ELR (cell line): ENCODE measurements at regions not wholly inside any gene's neighbourhood (a gene's known extent, or its start where the extent isn't known, plus 50 kb on each side); places are given as distances from the start of the nearest gene placed in this dataset.
"Not testable (repeated sequence)": the region's sequence is repeated elsewhere in the genome, so short reads cannot be mapped to it uniquely, and the experiment has no call there.

ENCODE experiments used
- DNase-seq: peaks from one replicate; pipeline ENCODE4 v3.0.0-alpha.2; 2015; ENCODE audit warnings: low read depth

- DNase-seq, result no peak
These were observed 115.2 kb upstream of the IFNE start for GRCh38 chr9:21597284-21597683.

DNA sequence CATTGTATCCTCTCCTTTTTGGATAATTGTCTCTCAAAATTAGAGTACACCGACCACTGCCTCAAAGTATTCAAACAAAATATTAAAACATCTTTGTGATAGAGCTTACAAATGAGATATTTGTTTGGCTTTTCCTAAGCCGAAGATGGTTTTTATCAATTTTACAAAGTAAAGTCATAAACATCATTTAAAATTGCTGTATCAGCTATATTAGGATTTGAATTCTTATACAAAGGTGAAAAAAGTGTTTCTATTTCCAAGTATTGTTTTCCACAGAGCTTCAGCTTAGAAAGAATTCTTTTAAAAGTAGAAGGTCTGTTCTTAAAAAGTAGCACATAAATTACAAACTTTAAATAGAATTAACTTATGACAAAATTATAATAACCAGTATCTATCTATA is 116.6 kb upstream of the IFNE start:
- DNase-seq, result no peak

DNA sequence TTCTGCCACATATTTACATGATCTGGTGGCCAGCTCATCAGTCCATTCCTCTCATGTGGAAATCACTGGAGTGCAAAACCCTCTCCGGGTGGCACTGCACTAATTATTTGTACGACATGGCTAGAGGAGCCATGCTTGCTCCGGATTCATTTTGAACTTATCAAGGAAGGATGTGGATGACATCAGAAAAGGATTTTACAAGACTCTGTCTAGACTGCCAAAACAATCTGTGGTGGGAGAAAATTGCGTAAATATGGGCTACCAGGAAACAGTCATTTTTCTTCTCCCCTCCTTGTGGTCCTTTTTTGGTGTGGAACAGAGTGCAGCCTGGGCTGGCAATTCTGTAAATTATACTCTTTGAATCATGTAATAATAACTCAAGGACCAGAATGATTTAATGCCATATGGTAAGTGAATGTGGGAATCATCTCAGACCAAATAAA is 123.4 kb upstream of the IFNE start:
- DNase-seq, result peak; percentile 61

- DNase-seq, result peak; percentile 53
These were observed 125.5 kb upstream of the IFNE start for GRCh38 chr9:21607576-21607975.

DNA sequence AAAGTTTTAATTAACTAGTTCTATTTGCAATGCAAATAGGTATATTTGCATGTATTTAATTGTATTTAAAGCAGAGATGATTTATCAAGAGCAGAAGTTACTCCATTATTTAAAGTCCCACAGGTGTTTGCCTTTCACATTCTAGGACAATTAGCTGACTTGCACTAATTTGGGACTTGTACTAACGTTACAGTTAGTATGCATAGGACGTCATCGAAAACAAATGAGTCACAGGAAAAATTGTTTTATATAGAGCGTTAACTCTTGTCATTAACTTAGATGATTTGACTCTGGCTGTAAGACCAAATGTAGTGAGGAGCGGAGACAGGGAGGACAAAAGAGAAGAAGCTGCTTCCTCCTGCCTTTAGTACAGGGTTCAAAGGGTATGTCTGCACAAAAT is 126.1 kb upstream of the IFNE start:
- no peak for DNase-seq

DNA sequence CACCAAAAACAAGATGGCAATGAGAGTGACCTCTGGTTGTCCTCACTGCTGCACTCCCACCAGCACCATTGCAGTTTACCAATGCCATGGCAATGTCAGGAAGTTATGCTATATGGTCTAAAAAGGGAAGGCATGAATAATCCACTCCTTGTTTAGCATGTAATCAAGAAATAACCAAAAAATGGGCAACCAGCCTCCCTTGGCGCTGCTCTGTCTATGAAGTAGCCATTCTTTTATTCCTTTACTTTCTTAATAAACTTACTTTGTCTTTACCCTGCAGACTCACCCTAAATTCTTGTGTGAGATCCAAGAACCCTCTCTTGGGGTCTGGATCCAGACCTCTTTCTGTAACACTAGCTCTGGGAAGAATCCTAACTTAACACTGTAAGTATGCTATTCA is 127.4 kb upstream of the IFNE start:
- no peak for DNase-seq

DNA sequence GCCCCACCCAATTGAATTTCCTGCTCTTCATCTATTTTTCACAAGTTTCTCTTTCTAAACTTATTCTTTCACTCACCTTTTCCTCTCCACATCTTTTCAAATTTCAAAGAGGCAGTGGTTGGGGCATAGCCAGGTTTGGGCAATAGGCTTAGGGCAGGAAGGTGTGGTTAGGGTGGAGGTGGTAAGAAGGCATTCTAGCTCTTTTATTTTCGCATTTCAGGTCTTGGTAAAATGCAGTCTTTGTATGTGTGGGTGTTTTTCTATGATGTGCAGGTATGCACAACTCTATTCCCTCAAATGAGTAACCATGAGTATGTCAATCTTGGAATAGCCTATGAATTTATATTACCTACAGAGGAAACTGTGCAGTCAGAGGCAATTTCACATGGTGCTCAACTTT is 129.8 kb upstream of the IFNE start:
- DNase-seq, result no peak

GRCh38 chr9:21615018-21615417 is 132.9 kb upstream of the IFNE start:
- DNase-seq, result no peak

GRCh38 chr9:21615446-21615845 is 133.3 kb upstream of the IFNE start:
- no peak for DNase-seq

DNA sequence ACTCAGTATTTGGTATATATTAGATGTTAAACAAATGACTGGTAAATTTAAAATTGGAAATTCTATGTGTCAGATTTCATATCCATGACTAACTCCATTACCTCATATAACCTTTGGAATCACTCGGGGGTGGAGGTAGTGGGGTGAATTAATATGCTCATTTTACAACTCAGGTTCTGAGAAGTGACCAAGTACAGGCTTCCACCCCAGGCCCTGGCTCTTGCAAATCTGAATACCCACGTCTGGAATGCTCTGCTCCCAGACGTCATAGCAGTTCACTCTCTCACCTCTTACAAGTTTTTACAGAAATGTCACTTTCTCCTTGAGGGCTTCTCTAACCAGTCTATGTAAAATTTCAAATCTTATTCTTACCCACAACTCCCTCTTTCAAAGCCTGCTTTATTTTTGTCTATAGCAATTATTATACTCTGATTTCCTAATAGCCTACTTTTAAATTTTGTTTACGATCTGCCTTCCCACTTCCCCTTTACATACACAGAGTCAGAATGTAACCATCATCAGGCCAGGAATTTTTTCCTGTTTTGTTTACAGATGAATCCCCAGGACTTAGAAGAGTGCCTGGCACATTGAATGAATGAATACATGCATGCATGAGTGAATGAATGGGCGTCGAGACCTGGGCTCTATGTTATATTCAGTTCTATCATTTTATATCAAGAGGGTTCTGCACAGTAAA is 134.1 kb upstream of the IFNE start:
- peak; percentile 97 for DNase-seq

GRCh38 chr9:21624675-21625644 is 142.8 kb upstream of the IFNE start:
- DNase-seq, result no peak

DNA sequence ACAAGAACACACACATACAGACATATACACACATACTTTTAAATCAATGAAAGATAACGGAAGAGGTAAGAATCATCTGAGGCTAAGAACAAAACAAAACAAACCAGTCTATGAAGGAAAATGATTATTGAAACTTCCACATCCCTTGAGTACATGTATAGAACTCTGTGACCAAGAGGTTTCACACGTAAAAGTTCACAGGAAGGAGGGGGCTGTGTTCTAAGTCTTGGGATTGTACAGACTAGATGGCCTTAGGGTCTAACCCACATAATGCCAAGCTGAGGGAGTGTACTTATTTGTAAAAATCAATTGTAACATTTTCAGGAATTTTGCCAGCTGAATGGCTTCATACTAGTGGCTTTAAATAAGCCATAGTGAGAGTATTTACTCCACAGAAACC is 144.4 kb upstream of the IFNE start:
- no peak for DNase-seq

DNA sequence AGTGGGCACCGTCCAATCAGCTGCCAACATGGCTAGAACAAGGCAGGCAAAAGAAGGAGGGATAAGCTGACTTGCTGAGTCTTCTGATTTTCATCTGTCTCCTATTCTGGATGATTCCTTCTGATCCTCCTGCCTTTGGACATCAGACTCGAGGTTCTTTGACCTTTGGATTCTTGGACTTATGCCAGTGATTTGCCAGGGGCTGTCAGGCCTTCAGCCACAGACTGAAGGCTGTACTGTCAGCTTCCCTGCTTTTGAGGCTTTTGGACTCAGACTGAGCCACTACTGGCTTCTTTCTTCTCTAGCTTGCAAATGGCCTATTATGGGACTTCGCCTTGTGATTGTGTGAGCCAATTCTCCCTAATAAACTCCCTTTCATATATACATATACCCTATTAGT is 146.8 kb upstream of the IFNE start:
- not testable (repeated sequence) for DNase-seq

DNA sequence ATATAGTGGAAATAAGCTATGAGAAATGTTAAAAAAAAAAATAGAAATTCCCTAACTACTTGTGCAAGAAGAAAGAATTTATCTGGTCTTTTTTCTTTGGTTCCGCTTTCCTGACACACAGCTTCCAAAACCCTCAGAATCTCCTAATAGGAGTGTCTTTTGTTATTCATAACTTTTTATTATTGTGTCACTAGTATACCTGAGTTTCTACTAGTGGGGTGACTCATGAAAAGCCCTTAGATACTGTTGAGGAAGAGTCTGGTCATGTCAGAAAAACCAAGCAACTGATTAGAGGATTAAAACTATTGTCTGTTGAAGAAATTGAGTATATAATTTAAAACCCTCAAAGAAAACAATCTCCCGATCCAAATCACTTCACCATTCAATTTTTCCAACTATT is 152.8 kb upstream of the IFNE start:
- DNase-seq, result no peak

DNA sequence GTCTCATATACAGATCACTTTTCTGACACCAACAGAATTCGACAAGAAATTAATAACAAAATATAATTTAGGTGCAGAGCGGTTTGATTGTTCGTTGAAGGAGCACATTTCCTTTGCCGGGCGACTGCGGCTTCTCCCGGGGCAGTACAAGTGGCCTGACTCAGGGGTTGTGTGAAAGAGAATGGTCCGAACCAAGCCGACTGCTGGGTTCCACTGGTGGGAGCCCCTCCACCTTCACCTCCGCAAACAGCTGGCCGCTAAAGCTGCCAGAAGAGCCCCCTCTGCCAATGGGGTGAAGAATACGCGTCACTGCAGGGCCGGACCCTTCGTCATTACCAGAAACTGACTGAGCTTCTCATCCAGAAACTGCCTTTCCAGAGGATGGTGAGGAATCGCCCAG is 156.0 kb upstream of the IFNE start:
- DNase-seq, result no peak

GRCh38 chr9:21653091-21653490 is 149.3 kb upstream of the MTAP start:
- DNase-seq, result peak; percentile 75

DNA sequence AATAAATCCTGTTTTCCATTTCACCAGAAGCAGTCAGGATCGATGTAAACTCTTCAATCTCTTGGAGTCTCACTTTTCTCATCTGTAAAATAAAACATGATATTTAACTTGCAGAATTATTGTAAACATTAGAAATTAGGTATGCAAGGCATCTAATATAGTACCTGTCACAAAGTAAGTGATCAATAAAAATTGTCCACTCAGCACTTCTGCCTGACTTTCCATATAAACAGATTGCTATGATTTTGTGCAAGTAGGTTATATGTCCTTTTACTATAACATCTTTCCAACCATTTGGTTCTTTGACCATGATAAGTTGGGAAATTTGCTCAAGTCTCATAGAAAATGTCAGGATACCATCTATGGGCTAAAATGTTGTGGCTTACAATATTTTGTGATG is 148.8 kb upstream of the MTAP start:
- DNase-seq, result no peak

DNA sequence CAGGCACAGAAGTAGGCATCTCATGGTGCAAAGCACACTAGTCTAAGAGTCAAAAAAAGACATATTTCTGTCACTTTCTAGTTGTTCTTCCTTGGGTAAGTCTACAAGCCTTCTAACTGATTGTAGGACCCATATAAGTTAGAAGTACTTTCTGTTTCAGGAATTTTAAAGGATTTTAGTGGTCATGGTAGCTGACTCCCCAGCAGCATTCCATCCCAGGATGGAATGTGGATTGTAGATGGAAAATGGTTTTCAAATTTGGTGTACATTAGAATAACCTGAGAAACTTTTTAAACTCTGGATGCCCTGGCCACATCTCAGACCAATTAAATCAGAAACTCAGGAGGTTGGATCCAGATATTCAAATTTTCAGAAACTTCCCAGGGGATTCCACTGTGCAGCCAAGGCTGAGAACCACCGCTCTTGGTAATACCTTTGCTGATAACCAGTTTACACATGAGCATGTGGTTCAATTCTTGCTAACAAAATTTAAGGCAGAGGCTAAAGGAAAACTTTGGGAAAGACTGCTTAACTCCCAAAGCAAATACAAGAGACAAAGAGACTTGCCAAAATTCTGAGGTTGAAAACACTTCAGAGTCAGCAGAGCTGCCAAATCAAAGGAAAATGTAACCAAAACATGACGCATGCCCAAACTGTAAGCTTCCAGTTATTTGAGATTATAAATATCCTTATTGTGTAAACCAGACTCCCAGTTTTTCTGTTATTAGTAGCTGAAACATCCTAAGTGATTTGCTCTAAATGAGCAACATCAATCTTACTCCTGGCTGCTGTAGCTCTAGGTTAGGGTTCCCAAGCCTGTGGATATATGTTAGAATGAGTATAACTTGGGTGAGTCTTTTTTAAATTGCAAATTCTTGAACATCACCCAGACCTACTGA is 145.4 kb upstream of the MTAP start:
- DNase-seq, result peak; percentile 43

- no peak for DNase-seq
These were observed 144.3 kb upstream of the MTAP start for GRCh38 chr9:21657966-21658667.

- no peak for DNase-seq
These were observed 141.5 kb upstream of the MTAP start for GRCh38 chr9:21660976-21661375.

DNA sequence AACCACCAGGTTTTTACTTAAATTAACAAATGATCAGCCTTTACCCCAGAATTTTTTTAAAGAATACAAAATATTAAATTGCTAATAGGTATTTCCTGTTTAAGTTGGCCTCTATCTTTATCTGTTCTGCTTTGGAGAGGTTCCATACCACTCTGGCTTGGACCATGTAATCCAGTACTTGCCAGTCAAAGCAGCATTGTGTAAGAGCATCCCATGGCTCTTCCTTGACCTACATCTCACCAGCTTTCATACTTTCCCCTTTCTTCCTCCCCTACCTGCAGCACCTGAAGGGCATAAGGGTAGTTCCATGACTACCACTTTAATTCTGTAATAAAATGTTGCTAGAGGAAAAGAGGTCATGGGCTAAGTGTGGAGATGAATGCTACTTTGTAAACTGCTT is 140.8 kb upstream of the MTAP start:
- DNase-seq, result no peak

DNA sequence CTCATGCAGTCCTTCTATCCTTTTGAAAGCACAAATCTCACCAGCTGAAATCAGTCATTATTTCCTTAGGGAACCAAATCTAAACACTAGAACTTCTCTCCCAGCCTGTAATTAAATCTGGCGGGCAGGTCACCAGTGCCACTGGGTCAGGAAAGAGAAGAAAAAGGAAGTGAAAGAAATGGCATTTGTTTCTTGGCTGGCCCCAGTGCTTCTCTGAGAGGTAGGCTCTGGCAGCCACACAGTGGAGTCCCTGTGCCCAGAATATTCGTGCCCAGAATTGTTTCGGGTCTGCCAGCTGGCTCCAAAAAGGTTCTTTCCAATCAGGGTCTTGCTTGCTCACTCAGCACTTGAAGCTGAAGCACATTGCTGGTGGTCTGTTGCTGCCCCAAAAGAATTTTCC is 133.9 kb upstream of the MTAP start:
- no peak for DNase-seq
